ENCODE measurements at regions not wholly inside any gene's neighbourhood (a gene's known extent, or its start where the extent isn't known, plus 50 kb on each side); places are given as distances from the start of the nearest gene placed in this dataset.
"Not testable (repeated sequence)": the region's sequence is repeated elsewhere in the genome, so short reads cannot be mapped to it uniquely, and the experiment has no call there.

DNA sequence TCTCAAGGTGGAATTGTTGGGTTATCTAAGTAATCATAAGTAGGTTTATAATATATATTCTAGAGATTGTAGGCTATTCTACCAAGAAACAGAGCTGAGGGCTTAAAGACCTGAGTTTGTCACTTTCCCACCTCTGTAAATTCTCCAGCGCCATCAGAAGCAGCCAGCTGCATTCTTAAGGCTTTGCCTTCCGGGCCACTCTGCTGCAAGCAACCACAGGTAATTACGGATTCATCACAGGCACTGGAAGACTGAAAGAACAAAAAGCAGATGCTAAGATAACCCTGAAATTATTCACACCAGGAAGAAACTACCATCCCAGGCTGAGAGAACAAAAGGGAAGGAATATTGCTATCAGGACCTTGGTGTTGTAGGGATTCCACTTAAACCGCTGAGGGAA is 137.8 kb upstream of the JCAD start:
- DNase-seq (ENCODE audit: low read depth) = peak; percentile 44

DNA sequence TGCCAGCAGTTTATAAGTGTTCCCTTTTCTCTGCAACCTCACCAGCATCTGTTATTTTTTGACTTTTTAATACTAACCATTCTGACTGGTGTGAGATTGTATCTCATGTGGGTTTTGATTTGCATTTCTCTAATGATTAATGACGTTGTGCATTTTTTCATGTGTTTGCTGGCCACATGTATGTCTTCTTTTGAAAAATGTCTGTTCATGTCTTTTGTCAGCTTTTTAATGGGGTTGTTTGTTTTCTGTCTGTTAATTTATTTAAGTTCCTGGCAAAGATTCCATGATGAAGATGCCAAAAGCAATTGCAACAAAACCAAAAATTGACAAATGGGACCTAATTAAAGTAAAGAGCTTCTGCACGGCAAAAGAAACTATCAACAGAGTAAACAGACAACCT is 137.2 kb upstream of the JCAD start:
- DNase-seq (ENCODE audit: low read depth) = not testable (repeated sequence)

DNA sequence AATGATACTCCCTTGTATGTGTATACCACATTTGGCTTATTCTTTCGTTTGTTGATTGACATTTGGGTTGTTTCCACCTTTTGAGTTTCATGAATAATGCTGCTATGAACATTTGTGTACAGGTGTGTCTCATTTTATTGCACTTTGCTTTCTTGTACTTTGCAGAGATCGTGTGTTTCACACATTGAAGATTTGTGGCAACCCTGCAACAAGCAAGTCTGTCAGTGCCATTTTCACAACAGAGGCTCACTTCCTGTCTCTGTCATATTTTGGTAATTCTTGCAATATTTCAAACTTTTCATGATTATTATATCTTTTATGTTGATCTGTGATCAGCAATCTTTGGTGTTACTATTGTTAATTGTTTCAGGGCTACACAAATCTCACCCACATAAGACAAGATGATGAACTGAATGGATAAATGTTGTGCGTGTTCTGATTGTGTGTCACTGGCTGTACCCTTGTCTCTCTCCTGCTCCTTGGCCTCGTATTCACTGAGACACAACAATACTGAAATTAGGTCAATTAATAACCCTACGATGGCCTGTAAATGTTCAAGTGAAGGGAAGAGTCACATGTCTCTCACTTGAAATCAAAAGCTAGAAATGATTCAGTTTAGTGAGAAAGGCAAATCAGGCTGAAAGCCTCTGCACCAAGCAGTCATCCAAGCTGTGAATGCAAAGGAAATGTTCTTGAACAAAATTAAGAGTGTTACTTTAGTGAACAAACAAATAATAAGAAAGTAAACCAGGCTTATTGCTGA is 133.6 kb upstream of the JCAD start:
- DNase-seq (ENCODE audit: low read depth) = no peak

DNA sequence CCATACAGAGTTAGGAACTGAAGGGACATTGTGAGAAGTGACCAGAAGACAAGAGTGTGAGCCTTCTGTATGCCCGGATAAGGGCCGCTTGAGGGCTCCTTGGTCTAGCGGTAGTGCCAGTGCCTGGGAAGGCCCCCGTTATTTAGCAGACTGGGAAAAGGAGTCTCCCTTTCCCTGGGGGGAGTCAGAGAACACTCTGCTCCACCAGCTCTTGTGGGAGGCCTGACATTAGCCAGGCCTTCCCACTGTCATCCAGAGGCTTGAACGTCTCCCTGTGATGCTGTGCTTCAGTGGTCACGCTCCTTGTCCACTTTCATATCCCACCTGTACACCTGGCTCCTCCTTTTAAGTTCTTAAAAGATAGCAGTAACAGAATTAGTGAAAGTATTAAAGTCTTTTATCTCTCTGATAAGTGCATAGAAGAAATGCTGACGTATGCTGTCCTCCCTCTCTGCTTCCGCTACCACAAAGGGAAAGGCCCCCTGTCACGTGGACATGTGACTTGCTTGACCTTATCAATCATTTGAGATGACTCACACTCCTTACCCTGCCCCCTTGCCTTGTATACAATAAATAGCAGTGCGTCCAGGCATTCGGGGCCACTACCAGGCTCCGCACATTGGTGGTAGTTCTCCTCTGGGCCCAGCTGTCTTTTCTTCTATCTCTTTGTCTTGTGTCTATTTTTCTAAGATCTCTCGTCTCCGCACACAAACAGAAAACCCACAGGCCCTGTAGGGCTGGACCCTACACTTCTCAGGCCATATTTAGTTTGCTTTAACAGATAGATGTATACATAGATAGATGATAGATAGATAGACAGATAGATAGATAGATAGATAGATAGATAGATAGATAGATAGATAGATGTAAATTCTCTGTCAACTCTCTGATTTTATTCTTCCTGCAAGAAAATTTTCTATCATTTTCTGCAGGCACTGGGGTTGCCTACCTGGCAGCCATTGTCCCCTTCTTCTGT is 131.5 kb upstream of the JCAD start:
- DNase-seq (ENCODE audit: low read depth) = no peak

DNA sequence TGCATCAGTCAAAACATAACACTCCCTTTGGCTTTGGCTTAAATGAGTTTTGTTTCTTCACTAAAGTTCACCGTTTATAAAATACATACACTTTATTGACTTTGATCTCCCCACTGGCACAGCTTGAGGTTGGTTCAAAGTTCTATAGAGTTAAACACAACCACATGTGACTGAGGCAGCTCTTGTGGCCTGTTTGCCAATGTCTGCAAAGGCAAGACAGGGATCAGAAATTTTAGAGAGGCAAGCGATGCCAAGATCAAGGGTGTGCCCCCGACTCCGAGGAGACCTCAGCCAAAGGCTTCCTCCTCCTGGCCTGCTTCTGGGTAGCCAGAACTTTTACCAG is 129.8 kb upstream of the JCAD start:
- no peak for DNase-seq (ENCODE audit: low read depth)

DNA sequence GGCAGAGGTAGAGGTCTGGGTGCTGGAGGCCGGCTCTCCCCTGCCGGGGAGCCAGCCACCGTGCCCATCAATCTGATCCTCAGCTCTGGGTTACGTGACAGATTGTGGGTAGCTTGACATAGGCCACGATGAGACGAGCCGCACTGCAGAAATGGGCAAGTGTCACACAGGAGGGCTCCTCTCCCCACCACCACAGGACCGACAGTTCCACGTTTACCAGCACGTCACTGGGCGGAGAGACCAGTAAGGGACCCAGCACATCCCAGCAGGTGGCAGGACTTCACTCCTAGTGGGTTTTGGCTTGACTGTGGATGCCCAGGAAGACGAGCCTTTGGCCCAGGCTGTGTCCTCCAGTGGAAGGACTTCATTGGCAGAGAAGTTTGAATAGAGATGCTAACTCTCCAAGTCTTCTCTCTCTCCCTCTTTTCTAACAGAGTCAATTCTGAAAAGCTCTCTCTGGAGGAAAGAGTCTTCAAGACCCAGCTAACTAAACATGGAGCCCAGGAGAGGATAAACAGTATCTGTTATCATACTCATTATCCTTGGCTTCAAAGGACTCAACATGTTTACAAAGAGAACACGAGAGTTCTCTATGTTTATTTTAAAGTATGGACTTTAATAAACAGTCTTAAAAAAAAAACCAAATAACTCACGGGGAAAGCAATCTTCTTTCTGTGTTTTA is 129.3 kb upstream of the JCAD start:
- DNase-seq (ENCODE audit: low read depth) = no peak

DNA sequence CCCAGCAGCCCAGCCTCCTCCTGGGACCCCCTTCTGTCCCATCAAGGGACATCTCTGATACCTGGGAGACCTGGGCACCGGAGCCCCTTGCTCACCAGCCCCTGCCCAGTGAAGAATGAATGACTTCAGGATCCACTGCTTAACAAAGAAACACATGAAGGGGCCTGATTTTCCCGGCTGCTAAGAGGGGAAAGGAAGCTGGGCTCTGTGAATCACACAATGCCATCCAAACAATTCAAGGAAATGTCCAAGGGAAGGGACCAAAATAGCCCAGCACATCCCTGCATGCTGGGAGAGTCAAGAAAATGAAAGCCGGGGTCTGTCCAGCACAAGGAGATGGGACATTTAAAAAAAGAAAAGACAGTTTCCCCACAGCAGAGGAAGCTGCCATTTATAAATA is 128.7 kb upstream of the JCAD start:
- DNase-seq (ENCODE audit: low read depth) = no peak

DNA sequence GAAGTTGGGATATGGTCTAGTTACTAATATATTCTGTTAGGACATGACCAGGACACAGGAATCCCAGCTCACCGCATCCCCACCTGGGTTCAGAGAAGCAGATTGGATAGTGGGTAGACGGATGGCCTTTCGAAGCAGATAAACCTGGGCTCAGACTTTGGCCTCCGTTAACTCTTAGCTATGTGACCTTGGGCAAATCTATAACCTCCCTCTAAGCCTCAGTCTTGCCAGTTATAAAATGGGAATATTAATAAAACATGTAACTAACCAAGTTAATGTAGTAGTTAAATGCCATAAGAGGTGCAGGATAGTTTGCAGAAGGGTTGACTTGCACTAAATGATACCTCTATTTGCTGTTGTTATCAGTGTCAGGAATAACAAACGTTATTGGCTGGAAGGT is 127.6 kb upstream of the JCAD start:
- no peak for DNase-seq (ENCODE audit: low read depth)

DNA sequence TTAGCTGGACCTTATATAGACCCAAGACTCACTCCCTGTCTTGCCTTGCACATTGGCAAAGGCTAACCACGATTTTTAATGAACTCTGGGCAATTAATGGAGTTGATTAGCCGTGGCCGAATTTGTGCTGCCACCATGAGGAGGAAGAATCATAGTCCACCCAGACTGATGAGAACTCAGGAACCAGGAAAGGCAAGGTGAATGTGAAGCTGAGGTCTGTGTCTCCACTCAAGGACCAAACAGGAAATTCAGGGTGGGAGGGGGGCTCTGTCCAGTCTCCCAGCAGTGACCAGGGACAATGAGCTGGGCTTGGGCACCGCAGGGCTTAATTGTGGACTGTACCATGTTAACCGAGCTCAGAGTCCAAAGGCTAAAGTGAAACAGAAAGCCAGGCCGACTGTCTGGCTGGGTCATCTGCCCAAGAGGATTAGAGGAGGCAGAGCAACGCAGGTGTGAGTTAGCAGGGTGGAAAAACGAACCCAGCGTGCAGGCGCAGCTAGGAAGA is 127.0 kb upstream of the JCAD start:
- peak; percentile 63 for DNase-seq (ENCODE audit: low read depth)

DNA sequence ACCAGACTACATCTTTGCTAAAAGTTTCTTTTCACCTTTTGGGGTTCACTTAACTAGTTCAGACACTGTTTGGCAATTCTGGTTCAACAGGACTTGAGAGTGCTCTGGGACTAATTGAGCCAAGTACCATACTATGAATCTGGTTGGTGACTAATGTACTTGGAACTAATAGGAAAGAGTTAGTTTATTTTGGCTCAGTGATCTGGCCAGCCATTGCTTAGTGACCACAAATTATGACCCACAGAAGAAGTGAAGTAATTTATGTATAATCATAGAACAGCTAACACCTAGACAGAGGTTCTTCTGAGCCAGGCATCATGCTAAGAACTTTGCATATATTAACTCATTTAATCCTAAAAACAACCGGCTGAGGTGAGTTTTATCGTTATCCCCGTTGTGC is 126.5 kb upstream of the JCAD start:
- DNase-seq (ENCODE audit: low read depth) = peak; percentile 84

DNA sequence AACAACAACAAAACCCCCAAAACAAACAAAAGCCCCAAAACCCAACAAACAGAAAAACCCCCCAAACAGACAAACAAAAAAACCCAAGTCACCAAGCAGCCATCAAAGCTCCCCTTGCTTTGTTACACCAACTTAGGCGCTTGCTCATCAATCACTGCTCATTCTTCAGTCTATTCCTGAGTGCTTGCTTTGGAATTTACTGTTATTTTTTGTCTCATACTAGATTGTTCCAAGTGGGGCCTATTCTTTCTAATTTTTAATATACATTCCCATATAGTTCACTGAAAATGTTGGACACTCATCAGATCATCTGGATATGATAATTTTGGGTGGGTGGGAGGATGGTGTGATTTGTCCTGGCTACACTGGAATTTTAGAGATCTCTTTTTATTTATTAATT is 126.0 kb upstream of the JCAD start:
- DNase-seq (ENCODE audit: low read depth) = no peak

DNA sequence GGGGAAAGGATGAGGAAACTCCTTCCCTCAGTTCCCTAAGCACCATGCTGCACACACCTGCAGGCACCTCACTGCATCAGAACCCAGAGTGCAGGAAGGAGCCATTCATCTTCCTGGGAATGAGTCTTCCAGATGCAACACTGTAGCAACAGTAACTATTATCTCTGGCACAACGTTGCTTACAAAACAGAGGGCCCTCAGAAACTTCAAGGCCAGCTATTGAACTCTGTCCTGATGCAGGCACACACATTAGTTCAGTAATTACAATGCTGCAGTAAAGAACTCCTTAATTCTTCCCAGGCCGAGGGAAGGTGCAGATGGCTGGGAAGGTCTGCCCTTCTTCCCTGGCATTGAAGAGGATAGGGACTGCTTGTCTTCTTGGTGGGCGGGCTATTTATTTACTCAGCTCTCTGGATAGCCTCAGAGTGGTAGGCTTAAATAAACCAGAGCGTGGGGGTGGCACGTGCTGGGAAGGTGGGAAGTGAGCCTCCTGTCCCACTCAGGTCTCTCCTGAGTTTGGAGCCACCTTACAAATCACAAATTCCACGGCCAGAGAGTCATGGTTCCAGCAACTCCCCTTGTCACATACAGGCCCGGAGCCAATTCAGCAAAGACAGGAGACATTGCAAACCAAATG is 125.1 kb upstream of the JCAD start:
- no peak for DNase-seq (ENCODE audit: low read depth)

DNA sequence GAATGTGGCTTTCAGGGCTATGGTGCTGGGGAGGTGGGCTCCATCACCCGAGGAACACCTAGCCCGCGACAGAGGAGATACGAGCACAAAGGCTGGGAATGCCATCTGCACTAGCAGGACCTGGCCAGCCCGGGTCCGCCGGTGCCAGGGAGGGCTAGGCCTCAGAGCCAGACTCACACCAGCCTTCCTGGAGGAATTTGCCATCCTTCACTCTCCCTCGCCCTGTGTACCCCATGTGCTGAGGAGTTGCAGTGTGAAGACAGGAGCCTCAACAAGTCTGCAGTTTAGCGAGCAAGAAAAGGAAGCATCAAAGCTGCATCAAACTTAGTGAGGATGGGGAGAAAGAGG is 123.6 kb upstream of the JCAD start:
- DNase-seq (ENCODE audit: low read depth) = no peak

DNA sequence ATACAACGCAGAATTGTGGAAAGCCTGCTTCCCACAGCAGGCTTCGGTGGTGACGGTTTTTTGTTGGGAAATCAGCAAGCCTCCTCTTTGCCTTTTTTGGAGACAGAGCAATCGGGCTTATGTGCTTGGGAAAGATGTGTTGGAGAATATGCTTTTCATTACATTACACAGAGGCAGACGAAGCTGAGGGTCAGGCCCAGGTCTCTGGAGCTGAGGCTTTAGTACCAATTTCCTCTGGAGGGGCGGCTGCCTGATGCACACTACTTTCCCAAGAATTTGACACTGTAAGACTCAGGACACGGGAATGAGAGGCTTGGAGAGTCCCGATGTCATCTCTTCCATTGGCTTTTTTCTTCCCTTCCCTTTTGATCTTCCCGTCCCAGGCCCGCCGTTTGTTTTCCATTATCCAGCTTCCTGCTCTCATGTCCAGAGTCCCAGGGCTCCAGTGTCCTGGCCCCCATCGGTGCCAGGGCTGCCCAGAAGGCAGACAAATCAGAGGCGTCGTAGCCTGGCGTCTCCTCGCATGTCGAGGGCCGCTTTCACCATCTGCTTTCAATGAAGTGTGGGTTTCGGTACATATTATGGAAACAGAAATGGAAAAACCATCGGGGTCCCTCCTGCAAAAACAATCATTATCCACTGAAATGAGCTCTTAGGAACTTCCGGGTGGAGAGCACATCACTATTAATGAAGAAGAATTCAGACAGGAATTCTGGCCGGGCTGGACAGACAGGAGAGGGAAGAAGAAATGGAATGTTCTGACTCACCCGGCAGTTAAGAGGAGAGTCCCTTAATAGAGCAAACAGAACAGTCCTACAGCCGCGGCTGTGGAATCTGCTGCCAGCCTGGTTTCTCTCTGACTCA is 123.0 kb upstream of the JCAD start:
- peak; percentile 92 for DNase-seq (ENCODE audit: low read depth)

DNA sequence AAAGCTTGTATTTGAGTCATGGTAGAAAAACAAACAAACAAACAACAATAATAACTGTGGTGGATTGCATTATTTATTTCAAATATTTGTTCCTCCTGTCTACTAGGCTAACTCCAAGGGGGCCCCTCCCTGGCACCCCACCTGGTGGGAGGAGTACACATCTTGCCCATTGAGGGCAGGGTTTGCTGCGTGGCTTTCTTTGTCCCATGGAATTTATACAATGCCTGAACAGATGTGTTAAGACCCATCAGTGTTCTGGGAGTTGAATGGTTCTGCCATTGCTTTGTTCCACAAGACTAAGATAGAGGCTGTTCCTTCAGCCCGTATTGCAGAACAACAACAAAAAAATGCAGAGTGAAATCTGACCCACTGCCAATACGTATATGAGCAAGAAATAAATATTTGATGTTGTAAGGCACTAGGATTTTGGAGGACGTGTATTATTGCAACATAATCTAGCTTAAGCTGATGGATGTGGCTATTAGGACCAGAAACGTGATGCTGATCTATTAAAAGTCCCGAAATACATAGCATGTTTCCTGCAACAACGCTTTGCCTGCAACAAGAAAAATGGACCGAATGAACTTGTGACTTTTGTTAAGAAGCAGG is 119.1 kb upstream of the JCAD start:
- no peak for DNase-seq (ENCODE audit: low read depth)

DNA sequence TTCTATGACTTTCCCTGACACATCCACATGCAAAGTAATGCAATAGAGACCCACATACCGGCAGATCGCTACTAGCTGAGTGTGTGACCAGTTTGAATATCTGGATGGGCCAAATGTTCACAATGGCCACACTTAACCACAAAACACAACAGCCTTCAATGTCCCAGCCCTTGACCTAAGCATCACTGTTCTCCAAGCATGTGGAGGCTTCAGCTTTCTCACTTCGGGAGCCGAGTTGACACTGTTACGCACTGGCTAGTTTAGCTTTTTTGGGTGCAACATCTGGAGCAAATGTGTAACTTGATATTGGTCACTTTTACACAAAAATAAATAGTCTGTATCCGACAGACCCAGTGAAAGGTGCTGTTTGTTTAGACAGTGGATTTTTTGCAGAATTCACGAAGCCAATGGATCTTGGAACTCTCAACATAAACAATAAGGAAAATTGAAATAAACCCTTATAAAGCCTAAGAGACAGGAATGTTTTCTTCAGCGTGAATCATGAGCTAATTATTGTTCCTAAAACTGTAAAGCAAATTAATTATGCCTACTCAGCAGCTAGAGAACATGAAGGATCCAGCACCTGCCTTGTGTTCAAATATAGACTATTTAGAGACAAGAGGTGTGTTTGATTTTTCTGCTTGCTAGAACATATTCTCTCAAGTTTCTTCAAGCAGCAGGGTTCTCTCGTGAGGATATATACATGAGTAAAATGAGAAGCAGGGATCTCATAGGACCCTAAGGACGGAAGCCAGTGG is 117.6 kb upstream of the JCAD start:
- no peak for DNase-seq (ENCODE audit: low read depth)

DNA sequence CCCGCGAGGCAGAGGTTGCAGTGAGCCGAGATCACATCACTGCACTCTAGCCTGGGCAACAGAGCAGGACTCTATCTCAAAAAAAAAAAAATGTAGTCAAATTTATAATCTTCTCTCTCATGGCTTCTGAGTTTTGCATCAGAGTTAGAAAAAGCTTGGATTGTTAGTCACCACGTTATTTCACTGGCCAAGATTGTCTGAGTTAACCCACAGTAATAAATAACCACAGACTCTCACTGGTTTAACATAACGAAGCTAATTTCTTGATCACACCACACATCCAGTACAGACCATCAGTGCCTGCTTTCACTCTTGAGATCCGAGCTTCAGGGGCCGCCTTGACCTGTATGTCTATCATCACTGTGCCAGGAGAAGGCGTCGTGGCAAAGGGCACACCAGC is 116.8 kb upstream of the JCAD start:
- DNase-seq (ENCODE audit: low read depth) = peak; percentile 51

DNA sequence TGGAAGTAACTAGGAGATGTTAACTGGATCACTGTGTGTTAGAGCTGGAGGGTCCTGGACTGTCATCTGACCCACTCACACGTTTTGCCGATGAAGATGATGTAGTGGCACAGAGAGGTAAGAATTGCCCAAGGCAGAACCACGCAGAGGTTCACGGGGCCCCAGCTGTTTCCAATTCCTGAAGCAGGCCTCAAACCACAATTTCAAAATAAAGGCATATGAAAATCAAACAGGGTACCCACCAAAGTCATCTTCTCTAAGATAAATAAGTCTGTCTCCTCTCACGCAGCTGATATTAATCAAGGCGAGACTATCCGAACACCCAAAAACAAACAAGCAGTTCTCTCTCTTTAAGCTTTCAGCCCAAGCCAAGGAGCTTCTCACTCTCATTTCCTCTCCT is 113.3 kb upstream of the JCAD start:
- peak; percentile 77 for DNase-seq (ENCODE audit: low read depth)

DNA sequence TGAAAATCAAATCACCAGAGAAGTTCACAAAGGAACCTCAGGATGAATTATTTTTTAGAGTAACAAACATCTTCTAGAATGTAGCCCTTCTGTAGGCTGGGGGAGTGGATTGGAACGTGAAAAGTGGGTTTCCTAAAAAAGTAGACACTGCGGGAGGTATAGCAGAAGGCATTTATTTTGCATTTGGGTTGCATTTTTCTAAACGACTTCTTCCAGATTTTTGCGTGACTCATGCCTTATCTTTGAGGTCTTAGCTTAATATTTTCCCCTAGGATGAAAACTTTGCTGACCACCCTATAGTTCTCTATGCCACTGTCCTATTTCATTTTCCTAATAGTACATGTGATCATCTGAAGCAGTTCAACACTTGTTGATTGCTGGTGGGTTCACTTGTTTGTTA is 112.7 kb upstream of the JCAD start:
- DNase-seq (ENCODE audit: low read depth) = peak; percentile 30

DNA sequence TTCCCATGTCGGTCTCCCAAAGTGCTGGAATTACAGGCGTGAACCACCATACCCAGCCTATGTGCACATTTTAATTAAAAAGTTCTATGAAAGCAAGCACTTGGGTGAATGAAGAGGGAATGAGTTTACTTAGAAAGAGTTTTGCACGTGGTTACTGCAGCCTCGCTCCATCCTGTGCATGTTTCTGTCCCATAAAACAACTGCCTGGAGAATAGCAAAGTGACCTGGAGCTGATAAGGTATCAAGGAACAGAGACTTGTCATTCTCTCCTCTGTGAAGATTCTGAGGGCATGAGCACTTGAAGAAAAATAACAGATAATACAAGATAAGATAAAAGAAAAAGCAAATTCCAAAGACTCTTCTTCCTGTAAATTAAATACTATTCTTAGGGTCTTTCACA is 112.2 kb upstream of the JCAD start:
- no peak for DNase-seq (ENCODE audit: low read depth)

All from RPMI7951 (cell line).